RPMI7951 (cell line): ENCODE measurements at regions not wholly inside any gene's neighbourhood (a gene's known extent, or its start where the extent isn't known, plus 50 kb on each side); places are given as distances from the start of the nearest gene placed in this dataset.
"Not testable (repeated sequence)": the region's sequence is repeated elsewhere in the genome, so short reads cannot be mapped to it uniquely, and the experiment has no call there.

Experiments
- DNase-seq: peaks from one replicate; pipeline ENCODE4 v3.0.0-alpha.2; 2012; ENCODE audit warnings: low read depth

DNA sequence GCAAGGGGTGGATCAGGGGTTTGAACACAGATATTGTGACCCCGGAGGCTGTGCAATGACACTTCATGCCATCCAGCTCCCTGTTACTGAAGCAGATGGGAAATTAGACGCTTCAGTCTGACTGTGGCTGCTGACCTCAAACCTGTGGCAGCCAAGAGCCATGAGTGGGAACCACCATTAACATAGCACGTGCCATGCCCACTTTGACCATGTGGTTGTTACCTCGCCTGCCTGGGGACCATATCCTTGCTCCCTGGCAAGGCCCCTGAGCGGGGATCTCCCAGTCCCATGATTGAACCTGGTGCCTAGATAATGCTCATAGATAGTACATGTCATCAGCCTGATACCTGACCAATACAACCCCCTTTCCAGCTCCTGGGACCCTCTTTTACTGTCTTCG lies 68.9 kb downstream of the CYP26B1 start:
- no peak for DNase-seq

- DNase-seq, result no peak
Observed at GRCh38 chr2:72077702-72078169, 69.9 kb downstream of the CYP26B1 start.

DNA sequence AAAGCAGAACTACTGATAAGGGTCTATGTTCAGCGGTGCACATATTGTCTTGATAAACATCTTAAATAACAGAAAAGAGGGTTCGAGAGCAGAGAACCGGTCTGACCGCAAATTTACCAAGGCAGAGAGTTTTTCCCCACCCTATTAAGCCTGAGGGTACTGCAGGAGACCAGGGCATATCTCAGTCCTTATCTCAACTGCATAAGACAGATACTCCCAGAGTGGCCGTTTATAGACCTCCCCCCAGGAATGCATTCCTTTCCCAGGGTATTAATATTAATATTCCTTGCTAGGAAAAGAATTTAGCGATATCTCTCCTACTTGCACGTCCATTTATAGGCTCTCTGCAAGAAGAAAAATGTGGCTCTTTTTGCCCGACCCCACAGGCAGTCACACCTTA lies 74.3 kb downstream of the CYP26B1 start:
- DNase-seq, result not testable (repeated sequence)

DNA sequence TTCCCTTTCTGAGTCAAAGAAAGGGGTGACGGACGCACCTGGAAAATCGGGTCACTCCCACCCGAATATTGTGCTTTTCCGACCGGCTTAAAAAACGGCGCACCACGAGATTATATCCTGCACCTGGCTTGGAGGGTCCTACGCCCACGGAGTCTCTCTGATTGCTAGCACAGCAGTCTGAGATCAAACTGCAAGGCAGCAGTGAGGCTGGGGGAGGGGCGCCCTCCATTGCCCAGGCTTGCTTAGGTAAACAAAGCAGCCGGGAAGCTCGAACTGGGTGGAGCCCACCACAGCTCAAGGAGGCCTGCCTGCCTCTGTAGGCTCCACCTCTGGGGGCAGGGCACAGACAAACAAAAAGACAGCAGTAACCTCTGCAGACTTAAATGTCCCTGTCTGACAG lies 83.5 kb downstream of the CYP26B1 start:
- not testable (repeated sequence) for DNase-seq

GRCh38 chr2:72062336-72062735 lies 85.3 kb downstream of the CYP26B1 start:
- DNase-seq, result peak; percentile 22

DNA sequence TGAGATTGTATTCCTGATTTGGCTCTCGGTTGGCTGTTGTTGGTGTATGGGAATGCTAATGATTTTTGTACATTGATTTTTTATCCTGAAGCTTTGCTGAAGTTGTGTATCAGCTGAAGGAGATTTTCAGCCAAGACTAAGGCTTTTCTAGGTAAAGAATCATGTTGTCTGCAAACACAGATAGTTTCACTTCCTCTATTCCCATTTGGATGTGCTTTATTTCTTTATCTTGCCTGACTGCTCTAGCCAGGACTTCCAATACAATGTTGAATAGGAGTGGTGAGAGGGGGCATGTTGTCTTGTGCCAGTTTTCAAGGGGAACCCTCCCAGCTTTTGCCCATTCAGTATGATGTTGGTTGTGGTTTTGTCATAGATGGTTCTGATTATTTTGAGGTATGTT lies 90.4 kb downstream of the CYP26B1 start:
- DNase-seq, result no peak

GRCh38 chr2:72051971-72052505 lies 95.6 kb downstream of the CYP26B1 start:
- DNase-seq, result no peak

DNA sequence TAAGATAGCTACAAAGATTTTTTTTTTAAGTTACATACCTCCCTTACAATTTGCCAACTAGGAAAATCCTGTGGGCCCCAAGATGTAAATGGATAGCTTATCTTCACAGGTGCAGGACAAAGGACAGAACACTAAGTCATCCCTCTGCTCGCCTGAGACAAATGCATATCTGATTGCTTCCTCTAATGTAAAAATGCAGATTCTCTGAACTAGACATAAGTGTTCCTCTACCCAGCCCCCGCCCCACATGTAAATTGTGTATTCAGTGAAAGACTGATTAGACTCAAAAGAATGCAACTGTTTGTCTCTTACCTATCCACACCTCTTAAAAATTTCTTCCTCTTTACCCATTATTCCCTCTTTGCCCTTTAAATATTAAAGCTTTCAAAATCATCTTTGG lies 96.5 kb downstream of the CYP26B1 start:
- DNase-seq, result no peak

DNA sequence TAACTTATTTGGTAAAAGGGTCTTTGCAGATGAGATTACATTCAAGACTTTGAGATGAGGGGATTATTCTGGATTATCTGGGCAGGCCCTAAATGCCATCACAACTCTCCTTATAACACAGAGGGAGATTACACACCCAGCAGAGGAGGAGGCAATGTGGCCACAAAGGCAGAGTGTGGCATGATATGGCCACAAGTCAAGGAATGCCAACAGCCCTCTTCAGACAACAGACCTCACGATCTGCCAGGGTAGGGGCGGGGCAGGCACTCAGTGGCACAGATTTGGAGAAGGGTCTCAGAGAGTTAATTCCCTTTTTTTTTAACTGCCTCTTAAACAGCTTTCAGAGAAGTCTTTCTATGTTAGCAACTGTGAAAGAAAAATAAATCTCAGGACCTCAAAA lies 96.9 kb downstream of the CYP26B1 start:
- DNase-seq, result no peak

DNA sequence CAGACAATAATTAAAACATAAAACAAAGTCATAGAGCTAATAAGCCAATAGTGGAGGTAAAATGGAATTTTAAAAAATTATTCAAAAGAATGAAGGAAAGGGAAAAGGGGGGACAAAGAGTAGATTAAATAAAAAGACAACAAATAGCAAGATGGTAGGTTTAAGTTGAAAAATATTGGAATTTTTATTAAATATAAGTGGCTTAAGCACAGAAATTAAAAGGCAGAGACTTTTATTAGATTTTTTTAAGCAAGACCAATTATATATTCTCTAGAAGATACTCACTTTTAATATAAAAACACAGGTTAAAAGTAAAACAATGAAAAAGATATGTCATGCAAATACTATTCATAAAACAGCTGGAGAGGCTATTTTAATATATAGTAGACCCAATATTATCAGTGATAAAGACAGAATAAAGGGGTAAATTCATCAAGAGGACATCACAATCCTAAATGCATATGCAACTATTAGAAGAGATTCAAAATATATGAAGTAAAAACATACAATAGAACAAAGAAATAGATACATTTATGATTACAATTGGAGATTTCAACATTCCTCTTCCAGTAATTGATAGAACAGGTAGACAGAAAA lies 98.7 kb downstream of the CYP26B1 start:
- DNase-seq, result no peak

DNA sequence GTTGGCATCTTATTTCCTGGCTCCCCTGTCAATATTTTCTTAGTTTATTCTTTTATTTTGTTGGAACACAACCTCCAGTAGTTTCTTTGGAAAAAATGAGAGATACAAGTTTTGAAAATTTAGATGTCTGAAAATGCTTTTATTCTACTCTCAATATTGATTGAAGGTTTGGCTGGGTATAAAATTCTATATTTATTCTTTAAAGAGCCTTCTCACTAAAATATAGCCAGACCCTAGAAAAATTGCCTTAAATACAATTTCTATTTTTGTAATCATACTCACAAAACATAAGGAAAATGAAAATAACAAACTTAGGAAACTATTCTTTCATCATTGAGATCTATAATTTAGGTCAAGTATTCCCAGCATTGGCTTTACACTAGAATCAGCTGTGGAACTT lies 103.7 kb downstream of the CYP26B1 start:
- DNase-seq, result no peak

- peak; percentile 16 for DNase-seq
Observed at GRCh38 chr2:72041638-72042111, 106.0 kb downstream of the CYP26B1 start.

- peak; percentile 25 for DNase-seq
Observed at GRCh38 chr2:72040629-72041571, 106.8 kb downstream of the CYP26B1 start.

- no peak for DNase-seq
Observed at GRCh38 chr2:72038524-72038923, 109.1 kb downstream of the CYP26B1 start.

GRCh38 chr2:72037261-72037666 lies 110.4 kb downstream of the CYP26B1 start:
- DNase-seq, result peak; percentile 25

DNA sequence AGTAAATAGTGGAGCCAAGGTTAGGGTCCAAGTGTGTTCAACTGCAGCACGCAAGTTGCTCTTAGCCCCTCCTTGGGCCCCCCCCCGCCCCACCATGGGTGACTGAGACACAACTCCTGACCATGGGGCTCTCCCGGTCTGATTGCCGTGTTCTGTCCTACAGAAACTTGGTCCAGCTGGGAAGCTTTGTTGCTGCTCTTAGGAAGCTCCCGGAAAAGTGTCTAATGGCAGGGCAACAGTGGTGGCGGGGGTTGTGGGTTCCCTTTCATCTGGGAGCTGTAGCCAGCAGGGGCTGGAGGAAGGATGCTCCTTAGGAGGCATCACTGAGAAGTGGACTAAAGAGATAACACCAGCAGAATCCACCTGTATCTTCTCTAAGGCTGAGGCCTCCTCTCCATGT lies 111.1 kb downstream of the CYP26B1 start:
- no peak for DNase-seq

GRCh38 chr2:72036173-72036545 lies 111.5 kb downstream of the CYP26B1 start:
- no peak for DNase-seq

DNA sequence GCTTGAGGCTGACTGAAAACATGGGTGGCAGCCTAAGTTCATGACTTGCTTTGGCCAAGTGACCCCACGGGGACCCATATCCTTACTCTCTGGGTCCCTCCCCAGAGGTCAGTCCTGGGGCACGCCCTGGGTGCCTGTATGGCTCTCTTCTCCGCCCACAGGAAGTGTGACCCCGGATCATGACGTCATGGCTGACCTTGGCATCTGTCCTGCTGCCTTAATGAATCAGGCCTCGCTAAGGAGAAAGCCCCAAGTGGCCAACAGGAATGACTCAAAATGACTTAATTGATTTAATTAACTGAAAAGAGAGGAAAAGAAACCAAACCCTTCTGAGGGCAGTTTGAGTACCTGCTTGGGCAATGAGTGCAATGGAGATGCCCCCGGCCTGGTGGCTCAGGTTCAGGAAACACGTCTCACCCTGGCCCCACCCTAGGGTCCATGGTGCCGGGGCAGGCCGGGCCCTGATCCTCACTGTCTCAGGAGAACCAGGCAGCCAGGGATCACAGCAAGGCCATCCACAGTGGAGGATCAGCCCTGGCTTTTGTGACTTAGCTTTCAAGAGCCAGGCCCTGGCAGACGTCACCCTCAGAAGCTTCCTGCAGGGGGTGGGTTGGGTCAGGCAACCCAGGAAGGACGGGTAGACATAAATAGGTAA lies 112.0 kb downstream of the CYP26B1 start:
- DNase-seq, result peak; percentile 66

DNA sequence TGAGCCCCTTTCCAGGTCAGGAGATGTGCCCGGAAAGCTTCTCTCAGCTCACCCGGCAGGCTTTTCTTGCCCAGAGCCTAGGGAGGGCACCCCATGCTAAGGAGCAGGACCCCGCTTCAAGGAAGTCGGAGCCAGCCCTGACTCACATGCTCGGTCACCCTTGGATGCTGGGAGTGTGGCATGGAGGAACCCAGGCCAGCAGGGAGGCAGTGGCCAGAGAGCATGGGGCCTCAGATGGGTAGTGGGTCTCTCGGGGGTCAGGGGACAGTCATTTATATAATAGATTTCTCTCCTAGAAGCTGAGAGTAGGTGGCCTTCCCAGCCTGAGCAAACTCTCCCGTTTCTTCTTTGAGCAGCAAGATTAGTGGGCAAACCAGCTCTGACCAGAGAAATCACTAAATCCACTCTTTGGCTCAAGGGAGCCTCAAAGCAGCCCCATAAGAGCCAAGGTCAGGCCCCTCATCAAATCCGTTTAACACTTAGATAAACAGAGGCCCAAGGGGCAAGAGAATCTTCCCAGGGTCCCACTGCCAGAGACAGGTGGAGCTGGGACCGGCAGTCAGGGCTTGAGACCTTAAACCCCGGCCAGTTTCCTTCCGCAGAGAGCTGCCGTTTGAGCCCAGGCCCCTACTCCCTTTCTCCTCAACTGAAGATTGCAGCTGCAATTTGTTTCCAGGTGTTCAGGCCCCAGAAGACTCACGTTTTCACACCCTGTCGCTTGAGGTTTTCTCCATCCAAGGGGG lies 113.1 kb downstream of the CYP26B1 start:
- DNase-seq, result no peak

GRCh38 chr2:72033636-72034035 lies 114.0 kb downstream of the CYP26B1 start:
- no peak for DNase-seq

GRCh38 chr2:72032481-72033041 lies 115.1 kb downstream of the CYP26B1 start:
- no peak for DNase-seq
